ENCODE measurements at regions not wholly inside any gene's neighbourhood (a gene's known extent, or its start where the extent isn't known, plus 50 kb on each side); places are given as distances from the start of the nearest gene placed in this dataset.

DNA sequence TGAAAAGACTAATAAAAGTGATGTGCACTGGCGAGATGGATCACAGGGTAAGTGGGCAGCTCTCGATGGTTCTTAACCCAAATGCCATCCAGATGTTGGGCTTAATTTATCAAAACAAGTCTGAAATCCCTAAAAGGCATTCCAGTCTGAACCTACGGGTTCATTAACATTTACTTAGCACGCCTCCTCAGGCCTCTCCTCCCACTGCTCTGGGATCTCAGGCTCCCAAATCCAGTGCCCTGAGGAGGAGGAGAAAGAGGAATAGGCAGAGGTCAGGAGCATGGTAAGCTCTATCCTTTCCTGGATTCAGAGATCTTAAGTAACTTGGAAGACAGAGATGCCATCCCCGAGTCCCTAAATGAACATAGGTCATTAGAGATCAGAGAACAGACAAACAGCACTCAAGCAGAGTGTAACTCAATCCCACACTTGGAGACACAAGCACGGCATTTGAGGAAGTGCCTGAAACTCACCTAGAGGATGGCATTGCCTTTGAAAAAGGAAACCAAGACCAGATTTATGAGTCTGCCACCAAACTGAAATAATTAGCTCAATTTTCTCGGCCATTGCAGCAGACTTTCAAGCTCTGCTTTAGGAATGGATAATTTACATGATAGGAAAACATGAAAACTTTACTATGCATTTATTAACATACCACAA, 140.9 kb downstream of the CXCL12 start:
- H3K4me3 ChIP-seq (ENCODE audit: low read depth in 2 of 2, low read length in 2 of 2), result no peak overlapping the region
- BruUV-seq (replicated peaks), result no TSS peak
- ATAC-seq (no peak), DNase-seq (ENCODE audit: low read depth, low spot score) (no peak)
- no peaks in the 10 kb centered on the region for H3K36me3 ChIP-seq (ENCODE audit: control insufficient read depth, insufficient read depth, low read length)
- H3K9me3 ChIP-seq (ENCODE audit: control insufficient read depth, insufficient read depth, low read depth, low read length), result no peaks in the 10 kb centered on the region
- in situ Hi-C loops (cut with HindIII; ENCODE audit: low pct_unique_long_range_greater_than_20kb, low sequenced_read_pairs) (no loop called here), intact Hi-C loops (cut with micrococcal nuclease; ENCODE audit: unreplicated experiment) (no loop called here)
- ChIA-PET POLR2A (no interaction called here), CTCF (no interaction called here)
- H3K4me1 ChIP-seq (ENCODE audit: control insufficient read depth, insufficient read depth, low read length), result no peaks in the 10 kb centered on the region
- TF ChIP-seq SIN3A (IDR thresholded peaks at IDR 0.05; ENCODE audit: borderline replicate concordance, insufficient read depth, low read depth, low read length), result no peak
- no peak for TF ChIP-seq TCF7L2 (IDR thresholded peaks at IDR 0.05; ENCODE audit: low read depth, low read length)
- TF ChIP-seq, protein P1, sequence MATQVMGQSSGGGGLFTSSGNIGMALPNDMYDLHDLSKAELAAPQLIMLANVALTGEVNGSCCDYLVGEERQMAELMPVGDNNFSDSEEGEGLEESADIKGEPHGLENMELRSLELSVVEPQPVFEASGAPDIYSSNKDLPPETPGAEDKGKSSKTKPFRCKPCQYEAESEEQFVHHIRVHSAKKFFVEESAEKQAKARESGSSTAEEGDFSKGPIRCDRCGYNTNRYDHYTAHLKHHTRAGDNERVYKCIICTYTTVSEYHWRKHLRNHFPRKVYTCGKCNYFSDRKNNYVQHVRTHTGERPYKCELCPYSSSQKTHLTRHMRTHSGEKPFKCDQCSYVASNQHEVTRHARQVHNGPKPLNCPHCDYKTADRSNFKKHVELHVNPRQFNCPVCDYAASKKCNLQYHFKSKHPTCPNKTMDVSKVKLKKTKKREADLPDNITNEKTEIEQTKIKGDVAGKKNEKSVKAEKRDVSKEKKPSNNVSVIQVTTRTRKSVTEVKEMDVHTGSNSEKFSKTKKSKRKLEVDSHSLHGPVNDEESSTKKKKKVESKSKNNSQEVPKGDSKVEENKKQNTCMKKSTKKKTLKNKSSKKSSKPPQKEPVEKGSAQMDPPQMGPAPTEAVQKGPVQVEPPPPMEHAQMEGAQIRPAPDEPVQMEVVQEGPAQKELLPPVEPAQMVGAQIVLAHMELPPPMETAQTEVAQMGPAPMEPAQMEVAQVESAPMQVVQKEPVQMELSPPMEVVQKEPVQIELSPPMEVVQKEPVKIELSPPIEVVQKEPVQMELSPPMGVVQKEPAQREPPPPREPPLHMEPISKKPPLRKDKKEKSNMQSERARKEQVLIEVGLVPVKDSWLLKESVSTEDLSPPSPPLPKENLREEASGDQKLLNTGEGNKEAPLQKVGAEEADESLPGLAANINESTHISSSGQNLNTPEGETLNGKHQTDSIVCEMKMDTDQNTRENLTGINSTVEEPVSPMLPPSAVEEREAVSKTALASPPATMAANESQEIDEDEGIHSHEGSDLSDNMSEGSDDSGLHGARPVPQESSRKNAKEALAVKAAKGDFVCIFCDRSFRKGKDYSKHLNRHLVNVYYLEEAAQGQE (IDR thresholded peaks at IDR 0.05; ENCODE audit: insufficient read depth in 1 of 2, low read depth in 2 of 2, low read length in 1 of 2), result no peak
- no peak for TF ChIP-seq POLR2AphosphoS5 (IDR thresholded peaks at IDR 0.05; ENCODE audit: low read depth, low read length)
- TF ChIP-seq, protein P2, sequence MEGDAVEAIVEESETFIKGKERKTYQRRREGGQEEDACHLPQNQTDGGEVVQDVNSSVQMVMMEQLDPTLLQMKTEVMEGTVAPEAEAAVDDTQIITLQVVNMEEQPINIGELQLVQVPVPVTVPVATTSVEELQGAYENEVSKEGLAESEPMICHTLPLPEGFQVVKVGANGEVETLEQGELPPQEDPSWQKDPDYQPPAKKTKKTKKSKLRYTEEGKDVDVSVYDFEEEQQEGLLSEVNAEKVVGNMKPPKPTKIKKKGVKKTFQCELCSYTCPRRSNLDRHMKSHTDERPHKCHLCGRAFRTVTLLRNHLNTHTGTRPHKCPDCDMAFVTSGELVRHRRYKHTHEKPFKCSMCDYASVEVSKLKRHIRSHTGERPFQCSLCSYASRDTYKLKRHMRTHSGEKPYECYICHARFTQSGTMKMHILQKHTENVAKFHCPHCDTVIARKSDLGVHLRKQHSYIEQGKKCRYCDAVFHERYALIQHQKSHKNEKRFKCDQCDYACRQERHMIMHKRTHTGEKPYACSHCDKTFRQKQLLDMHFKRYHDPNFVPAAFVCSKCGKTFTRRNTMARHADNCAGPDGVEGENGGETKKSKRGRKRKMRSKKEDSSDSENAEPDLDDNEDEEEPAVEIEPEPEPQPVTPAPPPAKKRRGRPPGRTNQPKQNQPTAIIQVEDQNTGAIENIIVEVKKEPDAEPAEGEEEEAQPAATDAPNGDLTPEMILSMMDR (IDR thresholded peaks at IDR 0.05), result no peak
- H3K27me3 ChIP-seq (ENCODE audit: control insufficient read depth, insufficient read depth, low read length), result no peaks in the 10 kb centered on the region
- no peak overlapping the region for H3K27ac ChIP-seq (ENCODE audit: low read length)

DNA sequence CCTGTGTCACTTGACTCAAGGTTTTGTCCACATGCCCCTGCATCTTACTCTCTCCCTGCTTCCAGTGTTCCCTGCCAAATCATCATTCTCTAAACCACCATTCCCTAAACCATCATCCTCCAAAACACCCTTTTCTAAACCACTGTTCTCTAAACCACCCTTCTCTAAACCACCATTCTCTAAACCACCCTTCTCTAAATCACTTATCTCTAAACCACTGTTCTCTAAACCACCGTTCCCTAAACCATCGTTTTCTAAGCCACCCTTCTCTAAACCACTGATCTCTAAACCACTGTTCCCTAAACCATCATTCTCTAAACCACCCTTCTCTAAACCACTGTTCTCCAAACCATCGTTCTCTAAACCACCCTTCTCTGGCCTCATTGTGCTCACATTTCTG, 142.1 kb downstream of the CXCL12 start:
- no TSS peak for BruUV-seq (replicated peaks)
- intact Hi-C loops (cut with micrococcal nuclease; ENCODE audit: unreplicated experiment), result no loop called here

More for the DNA sequence above, 142.1 kb downstream of the CXCL12 start:
- ChIA-PET CTCF (no interaction called here), POLR2A (no interaction called here)
- no peaks in the 10 kb centered on the region for H3K9me3 ChIP-seq (ENCODE audit: control insufficient read depth, insufficient read depth, low read depth, low read length)
- no peaks in the 10 kb centered on the region for H3K4me1 ChIP-seq (ENCODE audit: control insufficient read depth, insufficient read depth, low read length)
- no peak for ATAC-seq
- no peak for DNase-seq (ENCODE audit: low read depth, low spot score)
- TF ChIP-seq SIN3A (IDR thresholded peaks at IDR 0.05; ENCODE audit: borderline replicate concordance, insufficient read depth, low read depth, low read length), result no peak
- TF ChIP-seq, protein P1 (IDR thresholded peaks at IDR 0.05; ENCODE audit: insufficient read depth in 1 of 2, low read depth in 2 of 2, low read length in 1 of 2), result no peak
- TF ChIP-seq POLR2AphosphoS5 (IDR thresholded peaks at IDR 0.05; ENCODE audit: low read depth, low read length), result no peak
- no peaks in the 10 kb centered on the region for H3K27me3 ChIP-seq (ENCODE audit: control insufficient read depth, insufficient read depth, low read length)
- no peak overlapping the region for H3K4me3 ChIP-seq (ENCODE audit: low read depth in 2 of 2, low read length in 2 of 2)
- in situ Hi-C loops (cut with HindIII; ENCODE audit: low pct_unique_long_range_greater_than_20kb, low sequenced_read_pairs), result no loop called here
- no peaks in the 10 kb centered on the region for H3K36me3 ChIP-seq (ENCODE audit: control insufficient read depth, insufficient read depth, low read length)
- no peak overlapping the region for H3K27ac ChIP-seq (ENCODE audit: low read length)
